ENCODE measurements at regions not wholly inside any gene's neighbourhood (a gene's known extent, or its start where the extent isn't known, plus 50 kb on each side); places are given as distances from the start of the nearest gene placed in this dataset.

DNA sequence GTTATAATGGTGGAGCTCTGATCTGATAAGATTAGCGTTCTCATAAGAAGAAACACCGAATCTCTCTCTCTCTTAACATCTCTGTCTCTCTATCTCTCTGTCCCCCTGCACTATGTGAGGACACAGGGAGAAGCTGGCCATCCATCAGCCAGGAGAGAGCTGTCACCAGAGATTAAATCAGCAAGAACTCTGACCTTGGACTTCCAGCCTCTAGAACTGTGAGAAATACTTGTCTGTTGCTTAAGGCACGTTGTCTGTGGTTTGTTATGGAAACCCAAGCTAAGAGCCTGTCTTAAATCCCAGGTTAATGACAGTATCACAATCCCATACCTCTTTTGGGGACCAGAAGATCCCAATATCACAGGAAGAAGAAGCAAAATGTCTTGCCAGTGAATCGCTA is 132.0 kb upstream of the AKR1E2 start:
- TF ChIP-seq, protein P1, sequence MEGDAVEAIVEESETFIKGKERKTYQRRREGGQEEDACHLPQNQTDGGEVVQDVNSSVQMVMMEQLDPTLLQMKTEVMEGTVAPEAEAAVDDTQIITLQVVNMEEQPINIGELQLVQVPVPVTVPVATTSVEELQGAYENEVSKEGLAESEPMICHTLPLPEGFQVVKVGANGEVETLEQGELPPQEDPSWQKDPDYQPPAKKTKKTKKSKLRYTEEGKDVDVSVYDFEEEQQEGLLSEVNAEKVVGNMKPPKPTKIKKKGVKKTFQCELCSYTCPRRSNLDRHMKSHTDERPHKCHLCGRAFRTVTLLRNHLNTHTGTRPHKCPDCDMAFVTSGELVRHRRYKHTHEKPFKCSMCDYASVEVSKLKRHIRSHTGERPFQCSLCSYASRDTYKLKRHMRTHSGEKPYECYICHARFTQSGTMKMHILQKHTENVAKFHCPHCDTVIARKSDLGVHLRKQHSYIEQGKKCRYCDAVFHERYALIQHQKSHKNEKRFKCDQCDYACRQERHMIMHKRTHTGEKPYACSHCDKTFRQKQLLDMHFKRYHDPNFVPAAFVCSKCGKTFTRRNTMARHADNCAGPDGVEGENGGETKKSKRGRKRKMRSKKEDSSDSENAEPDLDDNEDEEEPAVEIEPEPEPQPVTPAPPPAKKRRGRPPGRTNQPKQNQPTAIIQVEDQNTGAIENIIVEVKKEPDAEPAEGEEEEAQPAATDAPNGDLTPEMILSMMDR (IDR thresholded peaks at IDR 0.05) = no peak
- TF ChIP-seq SIN3A (IDR thresholded peaks at IDR 0.05; ENCODE audit: borderline replicate concordance, insufficient read depth, low read depth, low read length) (no peak), POLR2AphosphoS5 (IDR thresholded peaks at IDR 0.05; ENCODE audit: low read depth, low read length) (no peak)
- TF ChIP-seq, protein P2, sequence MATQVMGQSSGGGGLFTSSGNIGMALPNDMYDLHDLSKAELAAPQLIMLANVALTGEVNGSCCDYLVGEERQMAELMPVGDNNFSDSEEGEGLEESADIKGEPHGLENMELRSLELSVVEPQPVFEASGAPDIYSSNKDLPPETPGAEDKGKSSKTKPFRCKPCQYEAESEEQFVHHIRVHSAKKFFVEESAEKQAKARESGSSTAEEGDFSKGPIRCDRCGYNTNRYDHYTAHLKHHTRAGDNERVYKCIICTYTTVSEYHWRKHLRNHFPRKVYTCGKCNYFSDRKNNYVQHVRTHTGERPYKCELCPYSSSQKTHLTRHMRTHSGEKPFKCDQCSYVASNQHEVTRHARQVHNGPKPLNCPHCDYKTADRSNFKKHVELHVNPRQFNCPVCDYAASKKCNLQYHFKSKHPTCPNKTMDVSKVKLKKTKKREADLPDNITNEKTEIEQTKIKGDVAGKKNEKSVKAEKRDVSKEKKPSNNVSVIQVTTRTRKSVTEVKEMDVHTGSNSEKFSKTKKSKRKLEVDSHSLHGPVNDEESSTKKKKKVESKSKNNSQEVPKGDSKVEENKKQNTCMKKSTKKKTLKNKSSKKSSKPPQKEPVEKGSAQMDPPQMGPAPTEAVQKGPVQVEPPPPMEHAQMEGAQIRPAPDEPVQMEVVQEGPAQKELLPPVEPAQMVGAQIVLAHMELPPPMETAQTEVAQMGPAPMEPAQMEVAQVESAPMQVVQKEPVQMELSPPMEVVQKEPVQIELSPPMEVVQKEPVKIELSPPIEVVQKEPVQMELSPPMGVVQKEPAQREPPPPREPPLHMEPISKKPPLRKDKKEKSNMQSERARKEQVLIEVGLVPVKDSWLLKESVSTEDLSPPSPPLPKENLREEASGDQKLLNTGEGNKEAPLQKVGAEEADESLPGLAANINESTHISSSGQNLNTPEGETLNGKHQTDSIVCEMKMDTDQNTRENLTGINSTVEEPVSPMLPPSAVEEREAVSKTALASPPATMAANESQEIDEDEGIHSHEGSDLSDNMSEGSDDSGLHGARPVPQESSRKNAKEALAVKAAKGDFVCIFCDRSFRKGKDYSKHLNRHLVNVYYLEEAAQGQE (IDR thresholded peaks at IDR 0.05; ENCODE audit: insufficient read depth in 1 of 2, low read depth in 2 of 2, low read length in 1 of 2) = no peak

Measured in Panc1 (cell line).